ENCODE measurements at regions not wholly inside any gene's neighbourhood (a gene's known extent, or its start where the extent isn't known, plus 50 kb on each side); places are given as distances from the start of the nearest gene placed in this dataset.

- no peak for DNase-seq (ENCODE audit: insufficient read length, low spot score)
Measured at GRCh38 chr14:26993556-26993955, 395.7 kb upstream of the NOVA1 start.

GRCh38 chr14:26995301-26995700 is 397.5 kb upstream of the NOVA1 start:
- no peak for FAIRE-seq
- no peak for TF ChIP-seq POLR2A (IDR thresholded peaks at IDR 0.05; ENCODE audit: low read depth, low read length)
- no peak for DNase-seq (ENCODE audit: insufficient read length, low spot score)

More at GRCh38 chr14:26993556-26993955, 395.7 kb upstream of the NOVA1 start:
- TF ChIP-seq POLR2A (IDR thresholded peaks at IDR 0.05; ENCODE audit: low read depth, low read length) = no peak
- FAIRE-seq = no peak

GRCh38 chr14:26996246-26996645 is 398.4 kb upstream of the NOVA1 start:
- no peak for TF ChIP-seq POLR2A (IDR thresholded peaks at IDR 0.05; ENCODE audit: low read depth, low read length)
- DNase-seq (ENCODE audit: insufficient read length, low spot score) (no peak), FAIRE-seq (no peak)

- no peak for TF ChIP-seq POLR2A (IDR thresholded peaks at IDR 0.05; ENCODE audit: low read depth, low read length)
- FAIRE-seq (no peak), DNase-seq (ENCODE audit: insufficient read length, low spot score) (no peak)
Measured at GRCh38 chr14:27002179-27002578, 404.3 kb upstream of the NOVA1 start.

- no peak for FAIRE-seq
- no peak for DNase-seq (ENCODE audit: insufficient read length, low spot score)
- no peak for TF ChIP-seq POLR2A (IDR thresholded peaks at IDR 0.05; ENCODE audit: low read depth, low read length)
Measured at GRCh38 chr14:27006570-27006969, 408.7 kb upstream of the NOVA1 start.

- DNase-seq (ENCODE audit: insufficient read length, low spot score) = no peak
Measured at GRCh38 chr14:27008187-27008586, 410.4 kb upstream of the NOVA1 start.

GRCh38 chr14:27012641-27013040 is 414.8 kb upstream of the NOVA1 start:
- DNase-seq (ENCODE audit: insufficient read length, low spot score) = no peak
- TF ChIP-seq POLR2A (IDR thresholded peaks at IDR 0.05; ENCODE audit: low read depth, low read length) = no peak
- FAIRE-seq = no peak

More at GRCh38 chr14:27008187-27008586, 410.4 kb upstream of the NOVA1 start:
- no peak for TF ChIP-seq POLR2A (IDR thresholded peaks at IDR 0.05; ENCODE audit: low read depth, low read length)
- no peak for FAIRE-seq

GRCh38 chr14:27013678-27014077 is 415.8 kb upstream of the NOVA1 start:
- TF ChIP-seq POLR2A (IDR thresholded peaks at IDR 0.05; ENCODE audit: low read depth, low read length) = no peak
- DNase-seq (ENCODE audit: insufficient read length, low spot score) (no peak), FAIRE-seq (no peak)

- no peak for TF ChIP-seq POLR2A (IDR thresholded peaks at IDR 0.05; ENCODE audit: low read depth, low read length)
- FAIRE-seq (no peak), DNase-seq (ENCODE audit: insufficient read length, low spot score) (no peak)
Measured at GRCh38 chr14:27015065-27015464, 417.2 kb upstream of the NOVA1 start.

GRCh38 chr14:27025648-27026047 is 427.8 kb upstream of the NOVA1 start:
- DNase-seq (ENCODE audit: insufficient read length, low spot score) (no peak), FAIRE-seq (no peak)
- TF ChIP-seq POLR2A (IDR thresholded peaks at IDR 0.05; ENCODE audit: low read depth, low read length) = no peak

GRCh38 chr14:27026097-27026496 is 428.3 kb upstream of the NOVA1 start:
- TF ChIP-seq POLR2A (IDR thresholded peaks at IDR 0.05; ENCODE audit: low read depth, low read length) = no peak
- FAIRE-seq (no peak), DNase-seq (ENCODE audit: insufficient read length, low spot score) (no peak)

GRCh38 chr14:27040552-27040951 is 442.7 kb upstream of the NOVA1 start:
- FAIRE-seq = no peak
- DNase-seq (ENCODE audit: insufficient read length, low spot score) = no peak
- TF ChIP-seq POLR2A (IDR thresholded peaks at IDR 0.05; ENCODE audit: low read depth, low read length) = no peak

- FAIRE-seq = no peak
- DNase-seq (ENCODE audit: insufficient read length, low spot score) = no peak
- no peak for TF ChIP-seq POLR2A (IDR thresholded peaks at IDR 0.05; ENCODE audit: low read depth, low read length)
Measured at GRCh38 chr14:27049701-27050100, 451.9 kb upstream of the NOVA1 start.

- DNase-seq (ENCODE audit: insufficient read length, low spot score) = no peak
- no peak for TF ChIP-seq POLR2A (IDR thresholded peaks at IDR 0.05; ENCODE audit: low read depth, low read length)
- no peak for FAIRE-seq
Measured at GRCh38 chr14:27050208-27050607, 452.4 kb upstream of the NOVA1 start.

- FAIRE-seq (no peak), DNase-seq (ENCODE audit: insufficient read length, low spot score) (no peak)
- no peak for TF ChIP-seq POLR2A (IDR thresholded peaks at IDR 0.05; ENCODE audit: low read depth, low read length)
Measured at GRCh38 chr14:27056586-27056985, 458.8 kb upstream of the NOVA1 start.

GRCh38 chr14:27061299-27061698 is 463.5 kb upstream of the NOVA1 start:
- FAIRE-seq = no peak
- no peak for DNase-seq (ENCODE audit: insufficient read length, low spot score)
- TF ChIP-seq POLR2A (IDR thresholded peaks at IDR 0.05; ENCODE audit: low read depth, low read length) = no peak

Measured in H54 (cell line).